ENCODE measurements at regions not wholly inside any gene's neighbourhood (a gene's known extent, or its start where the extent isn't known, plus 50 kb on each side); places are given as distances from the start of the nearest gene placed in this dataset.

DNA sequence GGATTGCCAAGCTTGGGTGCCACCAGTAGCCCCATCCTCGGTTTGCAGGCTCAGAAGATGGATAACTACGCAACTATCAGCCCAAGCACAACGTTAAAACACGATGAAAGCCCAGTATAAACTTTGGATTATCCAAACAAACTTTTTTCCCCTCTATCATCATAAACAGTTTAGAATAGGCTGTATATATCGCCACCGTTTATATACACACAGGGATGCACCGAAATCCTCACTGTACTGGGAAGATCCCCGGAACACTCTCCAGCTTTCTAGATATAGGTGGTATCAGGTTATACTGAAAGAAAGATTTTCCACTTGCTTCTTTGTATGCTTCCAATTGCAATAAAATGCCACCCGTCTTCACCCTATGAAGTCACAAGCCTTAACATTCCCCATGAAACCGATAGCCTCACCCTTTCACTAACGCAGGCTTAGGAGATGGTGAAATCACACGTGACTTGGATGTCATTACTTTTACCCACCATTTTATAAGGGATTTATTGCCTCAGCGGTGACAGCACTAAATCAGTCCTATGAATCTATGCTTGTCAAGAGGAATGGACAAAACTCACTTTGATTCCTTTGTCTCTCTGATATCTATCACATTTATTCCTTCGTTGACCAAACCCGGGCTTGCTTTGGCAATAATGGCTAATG is 207.6 kb upstream of the FOXN3 start:
- no peak overlapping the region for H3K4me3 Mint-ChIP-seq (ENCODE audit: unreplicated experiment)
- H3K27ac Mint-ChIP-seq (ENCODE audit: unreplicated experiment): no peak overlapping the region
- no peak for TF ChIP-seq CTCF (IDR thresholded peaks at IDR 0.05; ENCODE audit: partially characterized antibody, unreplicated experiment)
- H3K36me3 Mint-ChIP-seq (ENCODE audit: unreplicated experiment): peaks cover 5% of the 10 kb centered on the region
- peaks cover 19% of the 10 kb centered on the region for H3K9me3 Mint-ChIP-seq (ENCODE audit: unreplicated experiment)
- peaks cover 55% of the 10 kb centered on the region for H3K4me1 Mint-ChIP-seq (ENCODE audit: low read depth, unreplicated experiment)
- peaks cover 7% of the 10 kb centered on the region for H3K27me3 Mint-ChIP-seq (ENCODE audit: unreplicated experiment)
- no peak for DNase-seq

DNA sequence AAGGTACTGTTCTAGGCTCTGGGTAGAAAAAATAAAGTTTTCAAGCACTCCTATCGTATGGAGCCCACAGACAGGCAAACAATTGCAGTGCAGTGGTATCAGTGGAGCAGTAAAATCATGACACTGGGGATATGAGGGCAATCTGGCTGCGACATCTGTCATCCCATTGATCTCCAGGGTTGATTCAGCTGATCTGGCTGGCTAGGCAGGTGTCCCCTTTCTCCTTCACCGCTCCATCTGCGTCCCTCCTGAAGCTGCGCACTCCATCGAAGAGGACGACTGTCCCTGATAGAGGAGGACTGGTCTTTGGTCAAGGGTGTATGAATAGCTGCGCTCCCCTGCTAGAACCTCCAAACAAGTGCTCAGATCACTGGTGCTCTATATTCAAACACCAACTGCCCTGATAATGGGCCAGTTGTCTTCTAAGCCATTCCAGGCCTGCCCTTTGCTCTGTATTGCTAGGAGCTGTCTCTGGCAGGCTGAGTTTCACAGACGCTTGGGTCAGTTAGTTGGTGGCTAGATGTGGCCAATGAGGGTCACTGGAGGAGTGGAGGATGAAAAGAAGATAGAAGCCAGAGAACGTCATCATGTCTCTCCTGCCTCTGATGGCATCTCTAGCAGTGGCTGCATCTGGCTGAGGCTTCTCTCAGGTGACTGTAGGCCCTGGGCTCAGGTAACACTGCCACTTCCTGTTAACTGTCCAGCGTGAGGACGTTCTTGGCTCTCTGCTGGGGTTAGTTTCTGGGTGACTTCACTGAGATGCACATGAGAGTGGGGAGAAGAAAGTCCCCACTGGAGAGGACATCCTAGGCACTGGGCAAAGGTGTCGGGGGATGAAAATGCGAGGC is 205.0 kb upstream of the FOXN3 start:
- H3K4me3 Mint-ChIP-seq (ENCODE audit: unreplicated experiment): peak overlapping the region; percentile 67
- peaks cover 14% of the 10 kb centered on the region for H3K27me3 Mint-ChIP-seq (ENCODE audit: unreplicated experiment)
- H3K4me1 Mint-ChIP-seq (ENCODE audit: low read depth, unreplicated experiment): peaks cover 46% of the 10 kb centered on the region
- peak; percentile 56 for DNase-seq
- TF ChIP-seq CTCF (IDR thresholded peaks at IDR 0.05; ENCODE audit: partially characterized antibody, unreplicated experiment): no peak
- H3K27ac Mint-ChIP-seq (ENCODE audit: unreplicated experiment): peak overlapping the region; percentile 92
- peaks cover 5% of the 10 kb centered on the region for H3K36me3 Mint-ChIP-seq (ENCODE audit: unreplicated experiment)
- H3K9me3 Mint-ChIP-seq (ENCODE audit: unreplicated experiment): peaks cover 29% of the 10 kb centered on the region

GRCh38 chr14:89621009-89621421 is 204.0 kb upstream of the FOXN3 start:
- DNase-seq: no peak
- peaks cover 48% of the 10 kb centered on the region for H3K4me1 Mint-ChIP-seq (ENCODE audit: low read depth, unreplicated experiment)
- peak overlapping the region; percentile 92 for H3K27ac Mint-ChIP-seq (ENCODE audit: unreplicated experiment)
- TF ChIP-seq CTCF (IDR thresholded peaks at IDR 0.05; ENCODE audit: partially characterized antibody, unreplicated experiment): no peak
- H3K27me3 Mint-ChIP-seq (ENCODE audit: unreplicated experiment): peaks cover 16% of the 10 kb centered on the region
- H3K9me3 Mint-ChIP-seq (ENCODE audit: unreplicated experiment): peaks cover 32% of the 10 kb centered on the region
- H3K4me3 Mint-ChIP-seq (ENCODE audit: unreplicated experiment): peak overlapping the region; percentile 87
- H3K36me3 Mint-ChIP-seq (ENCODE audit: unreplicated experiment): peaks cover 5% of the 10 kb centered on the region

GRCh38 chr14:89620436-89620835 is 203.4 kb upstream of the FOXN3 start:
- Mint-ChIP-seq H3K27ac (ENCODE audit: unreplicated experiment) (peak overlapping the region; percentile 92), H3K36me3 (ENCODE audit: unreplicated experiment) (peaks cover 5% of the 10 kb centered on the region), H3K9me3 (ENCODE audit: unreplicated experiment) (peaks cover 32% of the 10 kb centered on the region), H3K27me3 (ENCODE audit: unreplicated experiment) (peaks cover 16% of the 10 kb centered on the region), H3K4me3 (ENCODE audit: unreplicated experiment) (peak overlapping the region; percentile 87), H3K4me1 (ENCODE audit: low read depth, unreplicated experiment) (peaks cover 52% of the 10 kb centered on the region)
- DNase-seq: no peak
- no peak for TF ChIP-seq CTCF (IDR thresholded peaks at IDR 0.05; ENCODE audit: partially characterized antibody, unreplicated experiment)

DNA sequence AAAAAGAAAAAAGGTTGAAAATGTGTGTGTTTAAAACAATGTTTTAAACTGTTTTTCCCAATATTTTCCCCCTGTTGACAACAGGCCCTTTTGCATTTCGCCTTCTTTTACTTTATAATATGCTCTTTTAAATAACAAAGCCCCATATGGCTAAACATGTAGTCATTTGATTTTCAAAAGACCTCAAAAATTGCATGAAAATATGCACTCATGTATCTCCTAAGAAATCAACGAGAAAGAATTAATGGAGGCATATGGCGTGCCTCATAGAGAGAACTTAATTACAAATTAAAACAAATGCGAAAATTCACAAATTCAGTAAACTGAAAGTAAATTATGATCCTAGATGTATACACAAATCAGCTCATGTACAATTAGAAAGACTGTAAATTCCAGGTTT is 202.6 kb upstream of the FOXN3 start:
- H3K27ac Mint-ChIP-seq (ENCODE audit: unreplicated experiment): peak overlapping the region; percentile 96
- peaks cover 54% of the 10 kb centered on the region for H3K4me1 Mint-ChIP-seq (ENCODE audit: low read depth, unreplicated experiment)
- peaks cover 5% of the 10 kb centered on the region for H3K36me3 Mint-ChIP-seq (ENCODE audit: unreplicated experiment)
- TF ChIP-seq CTCF (IDR thresholded peaks at IDR 0.05; ENCODE audit: partially characterized antibody, unreplicated experiment): no peak
- no peak for DNase-seq
- peaks cover 16% of the 10 kb centered on the region for H3K27me3 Mint-ChIP-seq (ENCODE audit: unreplicated experiment)
- peak overlapping the region; percentile 87 for H3K4me3 Mint-ChIP-seq (ENCODE audit: unreplicated experiment)
- peaks cover 32% of the 10 kb centered on the region for H3K9me3 Mint-ChIP-seq (ENCODE audit: unreplicated experiment)

All from glutamatergic neuron (in vitro differentiated cells).